ENCODE measurements at regions not wholly inside any gene's neighbourhood (a gene's known extent, or its start where the extent isn't known, plus 50 kb on each side); places are given as distances from the start of the nearest gene placed in this dataset.

- TF ChIP-seq CTCF (conservative IDR thresholded peaks at IDR 0.05; ENCODE audit: low read length) (no peak), EZH2phosphoT487 (IDR thresholded peaks at IDR 0.05; ENCODE audit: borderline replicate concordance, low read depth, low read length) (no peak)
Measured at GRCh38 chr2:195388028-195388427, 269.0 kb upstream of the SLC39A10 start.
